ENCODE measurements at regions not wholly inside any gene's neighbourhood (a gene's known extent, or its start where the extent isn't known, plus 50 kb on each side); places are given as distances from the start of the nearest gene placed in this dataset.
"Not testable (repeated sequence)": the region's sequence is repeated elsewhere in the genome, so short reads cannot be mapped to it uniquely, and the experiment has no call there.

DNA sequence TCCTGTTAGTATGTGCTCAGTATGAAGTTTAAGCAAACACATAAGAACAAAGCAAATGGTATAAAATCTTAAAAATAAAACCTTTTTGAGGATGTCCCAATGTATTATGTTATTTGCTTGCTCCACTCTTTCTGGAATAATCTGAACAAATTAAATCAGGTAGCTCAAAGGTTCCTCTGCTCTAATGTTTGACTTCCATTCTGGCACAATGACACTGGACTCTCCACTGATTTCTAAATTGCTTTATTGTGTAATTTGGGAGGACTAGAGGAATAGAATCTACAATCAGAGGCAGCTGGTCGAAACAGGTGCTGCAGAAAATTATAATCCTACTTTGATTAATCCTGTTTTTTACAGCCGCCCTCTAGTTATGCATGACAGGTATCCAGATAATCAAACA lies 523.7 kb upstream of the FOXG1 start:
- Histone ChIP-seq H3K4me3 (no peak overlapping the region), H3K27ac (no peak overlapping the region), H3K4me1 (ENCODE audit: control insufficient read depth in 1 of 2, low read depth in 2 of 2) (no peaks in the 10 kb centered on the region), H3K36me3 (no peaks in the 10 kb centered on the region), H3K27me3 (replicated peaks; ENCODE audit: insufficient read depth) (no peaks in the 10 kb centered on the region), H3K9me3 (no peaks in the 10 kb centered on the region)
- no peak for DNase-seq (ENCODE audit: low spot score)
- ATAC-seq (ENCODE audit: insufficient number of reproducible peaks, low FRiP score, low read depth): no peak
- TF ChIP-seq, protein P1, sequence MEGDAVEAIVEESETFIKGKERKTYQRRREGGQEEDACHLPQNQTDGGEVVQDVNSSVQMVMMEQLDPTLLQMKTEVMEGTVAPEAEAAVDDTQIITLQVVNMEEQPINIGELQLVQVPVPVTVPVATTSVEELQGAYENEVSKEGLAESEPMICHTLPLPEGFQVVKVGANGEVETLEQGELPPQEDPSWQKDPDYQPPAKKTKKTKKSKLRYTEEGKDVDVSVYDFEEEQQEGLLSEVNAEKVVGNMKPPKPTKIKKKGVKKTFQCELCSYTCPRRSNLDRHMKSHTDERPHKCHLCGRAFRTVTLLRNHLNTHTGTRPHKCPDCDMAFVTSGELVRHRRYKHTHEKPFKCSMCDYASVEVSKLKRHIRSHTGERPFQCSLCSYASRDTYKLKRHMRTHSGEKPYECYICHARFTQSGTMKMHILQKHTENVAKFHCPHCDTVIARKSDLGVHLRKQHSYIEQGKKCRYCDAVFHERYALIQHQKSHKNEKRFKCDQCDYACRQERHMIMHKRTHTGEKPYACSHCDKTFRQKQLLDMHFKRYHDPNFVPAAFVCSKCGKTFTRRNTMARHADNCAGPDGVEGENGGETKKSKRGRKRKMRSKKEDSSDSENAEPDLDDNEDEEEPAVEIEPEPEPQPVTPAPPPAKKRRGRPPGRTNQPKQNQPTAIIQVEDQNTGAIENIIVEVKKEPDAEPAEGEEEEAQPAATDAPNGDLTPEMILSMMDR (IDR thresholded peaks at IDR 0.05): no peak

DNA sequence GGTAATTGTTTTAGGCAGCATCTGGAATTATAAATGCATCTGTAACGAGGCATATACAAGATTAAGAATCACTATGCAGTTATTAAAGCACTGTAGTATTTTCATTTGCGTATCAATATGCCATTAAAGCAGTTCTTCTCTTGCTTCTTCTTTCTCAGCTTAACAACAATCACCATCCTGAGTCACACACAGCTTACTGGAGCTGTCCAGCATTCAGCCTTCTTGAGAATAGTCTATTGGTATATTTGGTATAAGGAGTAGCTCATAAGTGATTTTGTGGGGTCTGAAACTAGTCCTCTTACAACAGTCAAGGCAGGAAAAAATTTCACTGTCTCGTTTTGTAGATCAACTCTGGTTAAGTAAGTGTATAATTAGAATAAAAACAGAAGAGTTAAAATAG lies 523.0 kb upstream of the FOXG1 start:
- Histone ChIP-seq H3K4me3 (no peak overlapping the region), H3K27ac (no peak overlapping the region), H3K36me3 (no peaks in the 10 kb centered on the region), H3K4me1 (ENCODE audit: control insufficient read depth in 1 of 2, low read depth in 2 of 2) (no peaks in the 10 kb centered on the region), H3K9me3 (no peaks in the 10 kb centered on the region), H3K27me3 (replicated peaks; ENCODE audit: insufficient read depth) (no peaks in the 10 kb centered on the region)
- DNase-seq (ENCODE audit: low spot score) (no peak), ATAC-seq (ENCODE audit: insufficient number of reproducible peaks, low FRiP score, low read depth) (no peak)
- TF ChIP-seq, protein P1 (IDR thresholded peaks at IDR 0.05): no peak

DNA sequence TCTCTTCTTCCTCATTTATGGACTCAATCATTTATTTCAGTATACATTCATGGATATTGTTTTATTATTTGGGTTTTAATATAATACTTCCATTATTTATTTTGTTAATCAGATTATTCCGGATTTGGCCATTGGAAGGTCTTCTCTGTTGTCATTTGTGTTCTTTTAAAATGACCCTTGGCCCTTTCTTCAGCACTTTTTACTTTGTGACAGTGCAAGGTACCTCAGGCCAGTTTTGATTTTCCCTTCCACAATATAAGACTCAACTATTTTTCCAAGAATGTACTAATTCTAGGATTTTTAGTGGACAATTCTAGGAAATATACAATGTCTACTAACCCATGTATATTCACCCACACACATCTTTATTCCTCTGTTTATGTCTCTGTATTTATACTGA lies 521.4 kb upstream of the FOXG1 start:
- H3K9me3 ChIP-seq: no peaks in the 10 kb centered on the region
- H3K4me1 ChIP-seq (ENCODE audit: control insufficient read depth in 1 of 2, low read depth in 2 of 2): no peaks in the 10 kb centered on the region
- H3K4me3 ChIP-seq: no peak overlapping the region
- TF ChIP-seq, protein P1 (IDR thresholded peaks at IDR 0.05): no peak
- DNase-seq (ENCODE audit: low spot score) (no peak), ATAC-seq (ENCODE audit: insufficient number of reproducible peaks, low FRiP score, low read depth) (no peak)
- no peak overlapping the region for H3K27ac ChIP-seq
- H3K36me3 ChIP-seq: no peaks in the 10 kb centered on the region
- no peaks in the 10 kb centered on the region for H3K27me3 ChIP-seq (replicated peaks; ENCODE audit: insufficient read depth)

DNA sequence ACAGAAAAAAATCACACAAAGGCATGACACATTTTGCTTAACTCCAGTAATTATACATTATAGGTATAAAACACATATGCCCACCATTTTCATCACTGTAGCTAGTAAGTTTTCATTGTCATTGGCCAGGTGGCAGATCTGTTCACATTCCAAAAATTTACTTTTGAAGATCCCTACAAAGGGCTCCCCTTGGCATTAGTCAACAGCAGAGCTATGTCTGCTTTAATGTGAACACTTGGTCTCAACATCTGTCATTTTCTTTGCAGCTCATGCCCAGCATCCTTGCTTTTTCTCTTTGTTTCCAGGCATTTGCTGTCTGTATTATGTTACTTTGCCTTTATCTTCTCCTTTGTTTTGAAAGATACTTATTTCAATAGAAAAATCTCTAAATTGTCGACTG lies 519.1 kb upstream of the FOXG1 start:
- no peak overlapping the region for H3K27ac ChIP-seq
- H3K9me3 ChIP-seq: no peaks in the 10 kb centered on the region
- no peak overlapping the region for H3K4me3 ChIP-seq
- ATAC-seq (ENCODE audit: insufficient number of reproducible peaks, low FRiP score, low read depth) (no peak), DNase-seq (ENCODE audit: low spot score) (no peak)
- H3K36me3 ChIP-seq: no peaks in the 10 kb centered on the region
- TF ChIP-seq, protein P1 (IDR thresholded peaks at IDR 0.05): no peak
- no peaks in the 10 kb centered on the region for H3K27me3 ChIP-seq (replicated peaks; ENCODE audit: insufficient read depth)
- H3K4me1 ChIP-seq (ENCODE audit: control insufficient read depth in 1 of 2, low read depth in 2 of 2): no peaks in the 10 kb centered on the region

DNA sequence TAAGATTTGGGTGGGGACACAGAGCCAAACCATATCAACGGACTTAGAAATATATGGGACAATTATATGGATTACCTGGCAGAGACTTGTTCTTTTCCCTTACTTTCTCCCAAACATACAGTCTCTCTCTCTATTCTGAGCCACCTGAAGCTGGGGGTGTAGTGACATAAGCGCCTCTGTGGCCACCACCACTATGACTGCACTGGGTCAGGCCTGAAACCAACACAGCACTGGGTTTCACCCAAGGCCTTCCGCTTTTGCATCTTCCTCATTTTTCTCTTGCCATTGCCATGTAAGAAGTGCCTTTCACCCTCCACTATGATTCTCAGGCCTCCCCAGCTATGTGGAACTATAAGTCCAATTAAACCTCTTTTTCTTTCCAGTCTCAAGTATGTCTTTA lies 514.5 kb upstream of the FOXG1 start:
- not testable (repeated sequence) for H3K27me3 ChIP-seq (replicated peaks; ENCODE audit: insufficient read depth); DNase-seq (ENCODE audit: low spot score); ATAC-seq (ENCODE audit: insufficient number of reproducible peaks, low FRiP score, low read depth)

DNA sequence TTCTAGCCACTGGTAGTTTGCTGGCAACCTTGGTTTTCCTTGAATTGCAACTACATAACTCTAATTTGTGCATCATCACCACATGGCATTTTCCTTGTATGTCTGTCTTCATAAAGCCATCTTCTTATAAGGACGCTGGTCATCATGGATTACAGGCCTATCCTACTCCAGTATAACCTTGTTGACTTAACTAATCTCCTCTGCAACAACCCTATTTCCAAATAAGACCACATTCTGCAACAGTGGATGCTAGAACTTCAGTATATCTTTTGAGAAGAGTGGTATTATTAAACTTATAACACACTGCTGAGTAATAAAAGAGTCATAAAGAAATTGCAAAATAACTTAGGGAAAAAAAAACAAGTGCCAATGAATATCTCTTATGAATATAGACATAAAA lies 511.8 kb upstream of the FOXG1 start:
- Histone ChIP-seq H3K36me3 (no peaks in the 10 kb centered on the region), H3K27me3 (replicated peaks; ENCODE audit: insufficient read depth) (no peaks in the 10 kb centered on the region), H3K4me3 (no peak overlapping the region), H3K9me3 (no peaks in the 10 kb centered on the region), H3K27ac (no peak overlapping the region), H3K4me1 (ENCODE audit: control insufficient read depth in 1 of 2, low read depth in 2 of 2) (no peaks in the 10 kb centered on the region)
- ATAC-seq (ENCODE audit: insufficient number of reproducible peaks, low FRiP score, low read depth) (no peak), DNase-seq (ENCODE audit: low spot score) (no peak)
- TF ChIP-seq, protein P1 (IDR thresholded peaks at IDR 0.05): no peak

More for the DNA sequence above, 514.5 kb upstream of the FOXG1 start:
- H3K36me3 ChIP-seq; H3K4me3 ChIP-seq; H3K27ac ChIP-seq; H3K9me3 ChIP-seq; H3K4me1 ChIP-seq (ENCODE audit: control insufficient read depth in 1 of 2, low read depth in 2 of 2): not testable (repeated sequence)
